CD4-positive, alpha-beta T cell (primary cell): ENCODE measurements at regions not wholly inside any gene's neighbourhood (a gene's known extent, or its start where the extent isn't known, plus 50 kb on each side); places are given as distances from the start of the nearest gene placed in this dataset.

Source experiments
- ATAC-seq: fragments of 200-7000 bp; cut with Tn5 transposase; one replicate; pipeline ENCODE4 v1.10.0; 2022; ENCODE audit warnings: mild to moderate bottlenecking; ENCODE audit not compliant: poor library complexity
- CTCF ChIA-PET: fragments of 350-600 bp; sonication (Branson Sonifier 250); formaldehyde crosslinking; loops from one replicate; lab custom pipeline; 2021; ENCODE audit warnings: antibody characterized with exemption, inconsistent platforms; lab: Charles Lee
- POLR2A ChIA-PET: fragments of 350-600 bp; sonication (Branson Sonifier 250); formaldehyde crosslinking; loops from one replicate; lab custom pipeline; 2021; ENCODE audit warnings: antibody characterized with exemption, inconsistent platforms; lab: Charles Lee
- DNase-seq, 14 experiments: peaks; one replicate each; pipeline ENCODE4 v3.0.0-alpha.2; 2013 to 2020; ENCODE audit warnings: mixed read lengths in 2 of 14
- H3K27ac ChIP-seq, 2 donors: one replicate each; pipeline versions ENCODE4 v1.5.1 to v1.7.0; 2013; ENCODE audit warnings: low read length in 2 of 2, low read depth in 1 of 2, mild to moderate bottlenecking in 1 of 2
- H3K27me3 ChIP-seq, 2 experiments: 1 replicate in 1 of 2; 2 replicates in 1 of 2; pipeline versions ENCODE4 v1.6.1 to v1.7.0; 2013; ENCODE audit warnings: low read length in 2 of 2, control low read depth in 1 of 2, mild to moderate bottlenecking in 1 of 2, moderate library complexity in 1 of 2; ENCODE audit not compliant: insufficient read depth in 2 of 2, control insufficient read depth in 1 of 2
- H3K36me3 ChIP-seq: one replicate; pipeline ENCODE4 v1.6.1; 2013; ENCODE audit warnings: low read length, control low read depth; ENCODE audit not compliant: insufficient read depth
- H3K4me1 ChIP-seq: one replicate; pipeline ENCODE4 v1.6.1; 2013; ENCODE audit warnings: low read length, control low read depth; ENCODE audit not compliant: insufficient read depth
- H3K4me3 ChIP-seq: one replicate; pipeline ENCODE4 v1.5.1; 2013; ENCODE audit warnings: mild to moderate bottlenecking, low read length, moderate library complexity
- H3K9me3 ChIP-seq, 2 experiments: 1 replicate in 1 of 2; 2 replicates in 1 of 2; pipeline versions ENCODE4 v1.6.1 to v1.7.0; 2013; ENCODE audit warnings: low read length in 2 of 2, mild to moderate bottlenecking in 2 of 2, control low read depth in 1 of 2, moderate library complexity in 1 of 2; ENCODE audit not compliant: control insufficient read depth in 1 of 2, insufficient read depth in 1 of 2
- H3K27ac Mint-ChIP-seq: one replicate; pipeline ENCODE4 v1.8.0; 2020; ENCODE audit warnings: mixed read lengths
- H3K27me3 Mint-ChIP-seq: one replicate; pipeline ENCODE4 v1.8.0; 2021; ENCODE audit warnings: mixed read lengths
- H3K36me3 Mint-ChIP-seq: one replicate; pipeline ENCODE4 v1.8.0; 2021; ENCODE audit warnings: low read depth, mixed read lengths
- H3K4me1 Mint-ChIP-seq: one replicate; pipeline ENCODE4 v1.8.0; 2021; ENCODE audit warnings: low read depth, mixed read lengths
- H3K4me3 Mint-ChIP-seq: one replicate; pipeline ENCODE4 v1.8.0; 2020; ENCODE audit warnings: mild to moderate bottlenecking, mixed read lengths
- H3K9me3 Mint-ChIP-seq: one replicate; pipeline ENCODE4 v1.8.0; 2020; ENCODE audit warnings: mixed read lengths
- CTCF ChIP-seq: fragments of 200-600 bp; IDR thresholded peaks from one replicate; pipeline ENCODE4 v1.8.0; 2022; ENCODE audit warnings: antibody characterized with exemption, mild to moderate bottlenecking
- intact Hi-C, 2 experiments: fragments of 100-400 bp; cut with DNase I in 1 of 2; cut with micrococcal nuclease in 1 of 2; formaldehyde crosslinking; loops; one replicate each; pipeline versions ENCODE4 v1.15.1 to v1.9.0; 2023 to 2025; cut with DNase I, micrococcal nuclease

- no peak for DNase-seq
- H3K9me3 Mint-ChIP-seq: no peaks in the 10 kb centered on the region
- POLR2A ChIA-PET: no interaction called here
Observed at GRCh38 chr10:121296378-121296777, 301.9 kb downstream of the FGFR2 start.

GRCh38 chr10:121296881-121297585, 301.2 kb downstream of the FGFR2 start:
- no peak overlapping the region for H3K4me3 Mint-ChIP-seq
- Histone ChIP-seq H3K4me1 (no peaks in the 10 kb centered on the region), H3K9me3 (peaks cover 0 to 6% of the 10 kb centered on the region in 2 experiments), H3K27ac (no peak overlapping the region), H3K36me3 (no peaks in the 10 kb centered on the region), H3K4me3 (no peak overlapping the region), H3K27me3 (peaks cover 0 to under 1% of the 10 kb centered on the region in 2 experiments)
- ATAC-seq: no peak
- H3K27ac Mint-ChIP-seq: no peak overlapping the region
- no peaks in the 10 kb centered on the region for H3K36me3 Mint-ChIP-seq
- H3K4me1 Mint-ChIP-seq: no peaks in the 10 kb centered on the region
- peaks cover 9% of the 10 kb centered on the region for H3K27me3 Mint-ChIP-seq
- no peak for DNase-seq
- ChIA-PET CTCF (no interaction called here), POLR2A (no interaction called here)
- intact Hi-C loops: no loop called here
- H3K9me3 Mint-ChIP-seq: no peaks in the 10 kb centered on the region
- TF ChIP-seq CTCF: no peak

More at GRCh38 chr10:121296378-121296777, 301.9 kb downstream of the FGFR2 start:
- CTCF ChIA-PET: no interaction called here
- no peak for ATAC-seq
- no peak for TF ChIP-seq CTCF
- H3K36me3 Mint-ChIP-seq: no peaks in the 10 kb centered on the region
- intact Hi-C loops: no loop called here
- Histone ChIP-seq H3K36me3 (no peaks in the 10 kb centered on the region), H3K4me3 (no peak overlapping the region), H3K27ac (no peak overlapping the region), H3K27me3 (peaks cover 0 to 4% of the 10 kb centered on the region in 2 experiments), H3K4me1 (no peaks in the 10 kb centered on the region), H3K9me3 (peaks cover 0 to 6% of the 10 kb centered on the region in 2 experiments)
- H3K4me1 Mint-ChIP-seq: no peaks in the 10 kb centered on the region
- H3K4me3 Mint-ChIP-seq: no peak overlapping the region
- H3K27ac Mint-ChIP-seq: no peak overlapping the region
- peaks cover 9% of the 10 kb centered on the region for H3K27me3 Mint-ChIP-seq

GRCh38 chr10:121300723-121301122, 297.5 kb downstream of the FGFR2 start:
- H3K4me1 ChIP-seq: no peaks in the 10 kb centered on the region
- no peaks in the 10 kb centered on the region for H3K27me3 Mint-ChIP-seq
- H3K27me3 ChIP-seq: no peaks in the 10 kb centered on the region
- no peaks in the 10 kb centered on the region for H3K9me3 Mint-ChIP-seq
- no peaks in the 10 kb centered on the region for H3K9me3 ChIP-seq
- H3K27ac Mint-ChIP-seq: no peak overlapping the region
- intact Hi-C loops: no loop called here
- CTCF ChIA-PET: no interaction called here
- TF ChIP-seq CTCF: no peak
- H3K4me3 ChIP-seq: no peak overlapping the region
- H3K4me1 Mint-ChIP-seq: no peaks in the 10 kb centered on the region
- H3K4me3 Mint-ChIP-seq: no peak overlapping the region
- DNase-seq (no peak), ATAC-seq (no peak)
- POLR2A ChIA-PET: no interaction called here
- no peaks in the 10 kb centered on the region for H3K36me3 Mint-ChIP-seq
- no peaks in the 10 kb centered on the region for H3K36me3 ChIP-seq
- H3K27ac ChIP-seq: no peak overlapping the region
